Keratinocyte (primary cell): ENCODE measurements at regions not wholly inside any gene's neighbourhood (a gene's known extent, or its start where the extent isn't known, plus 50 kb on each side); places are given as distances from the start of the nearest gene placed in this dataset.

Experiments
- DNase-seq: peaks from one replicate; pipeline ENCODE4 v3.0.0-alpha.2; 2011; ENCODE audit warnings: low read depth, missing footprints, low spot score
- FAIRE-seq: peaks from 2 replicates; lab custom pipeline; 2011; peaks lifted over from hg19 to GRCh38; lab: Jason Lieb, UNC
- H2AFZ ChIP-seq: 2 replicates; pipeline ENCODE4 v1.6.0; 2012; ENCODE audit warnings: low read length, control low read depth, inconsistent platforms; ENCODE audit not compliant: control insufficient read depth
- H3K27ac ChIP-seq: 2 replicates; pipeline ENCODE4 v1.5.1; 2011; ENCODE audit warnings: low read length; ENCODE audit not compliant: control insufficient read depth, insufficient read depth
- H3K27me3 ChIP-seq: 3 replicates; pipeline ENCODE4 v1.6.0; 2011; ENCODE audit warnings: low read length; ENCODE audit not compliant: control insufficient read depth, insufficient read depth; ENCODE audit errors: extremely low read depth
- H3K36me3 ChIP-seq, 2 experiments: 2 replicates in 1 of 2; 3 replicates in 1 of 2; pipeline ENCODE4 v1.5.1; 2011; ENCODE audit warnings: low read length in 2 of 2, mild to moderate bottlenecking in 1 of 2; ENCODE audit not compliant: control insufficient read depth in 2 of 2, insufficient read depth in 2 of 2; ENCODE audit errors: extremely low read depth in 1 of 2
- H3K4me1 ChIP-seq: 3 replicates; pipeline ENCODE4 v1.5.1; 2011; ENCODE audit warnings: low read length; ENCODE audit not compliant: control insufficient read depth, insufficient read depth; ENCODE audit errors: extremely low read depth
- H3K4me2 ChIP-seq: 3 replicates; pipeline ENCODE4 v1.6.0; 2011; ENCODE audit warnings: low read depth, low read length; ENCODE audit not compliant: control insufficient read depth, insufficient read depth; ENCODE audit errors: extremely low read depth
- H3K4me3 ChIP-seq, 3 experiments: fragments of 200-600 bp in 1 of 3; sonication (generic) in 1 of 3; 2 replicates in 2 of 3; 3 replicates in 1 of 3; pipeline ENCODE4 v1.5.1; 2011 to 2016; ENCODE audit warnings: low read length in 3 of 3, mild to moderate bottlenecking in 3 of 3, control low read depth in 2 of 3, inconsistent platforms in 1 of 3, low read depth in 1 of 3, mixed read lengths in 1 of 3, mixed run types in 1 of 3, moderate library complexity in 1 of 3; ENCODE audit not compliant: control insufficient read depth in 2 of 3, insufficient read depth in 2 of 3; ENCODE audit errors: extremely low read depth in 1 of 3
- H3K79me2 ChIP-seq: 2 replicates; pipeline ENCODE4 v1.6.0; 2012; ENCODE audit warnings: low read length; ENCODE audit not compliant: control insufficient read depth, insufficient read depth
- H3K9ac ChIP-seq: 3 replicates; pipeline ENCODE4 v1.6.0; 2011; ENCODE audit warnings: low read length; ENCODE audit not compliant: control insufficient read depth, insufficient read depth; ENCODE audit errors: extremely low read depth
- H3K9me1 ChIP-seq: 3 replicates; pipeline ENCODE4 v1.6.0; 2011; ENCODE audit warnings: low read length; ENCODE audit not compliant: control insufficient read depth, insufficient read depth; ENCODE audit errors: extremely low read depth
- H3K9me3 ChIP-seq: 2 replicates; pipeline ENCODE4 v1.5.1; 2012; ENCODE audit warnings: low read depth, low read length; ENCODE audit not compliant: control insufficient read depth
- H4K20me1 ChIP-seq: 3 replicates; pipeline ENCODE4 v1.6.0; 2011; ENCODE audit warnings: low read length; ENCODE audit not compliant: control insufficient read depth, insufficient read depth; ENCODE audit errors: extremely low read depth
- CTCF ChIP-seq, 3 experiments: IDR thresholded peaks in 1 of 3; conservative IDR thresholded peaks in 1 of 3; optimal IDR thresholded peaks in 1 of 3; 2 replicates in 2 of 3; 3 replicates in 1 of 3; pipeline versions ENCODE3 to v1.5.1; 2011; ENCODE audit warnings: low read length in 3 of 3, mild to moderate bottlenecking in 3 of 3, moderate library complexity in 2 of 3, control low read depth in 1 of 3, inconsistent platforms in 1 of 3; ENCODE audit not compliant: insufficient read depth in 2 of 3; ENCODE audit errors: extremely low read depth in 1 of 3
- EZH2 ChIP-seq: IDR thresholded peaks from one replicate; pipeline ENCODE4 v1.6.1; 2012; ENCODE audit warnings: inconsistent platforms, mild to moderate bottlenecking, low read length, moderate library complexity
- dilution Hi-C: fragments of 300-500 bp; cut with MboI; formaldehyde crosslinking; loops from one replicate; pipeline ENCODE4 v1.7.0; 2020; ENCODE audit warnings: low sequenced_read_pairs; ENCODE audit not compliant: extremely low pct_ligation_motif_present

GRCh38 chr16:51821527-51821926, 670.5 kb upstream of the SALL1 start:
- Histone ChIP-seq H3K9me1 (no peaks in the 10 kb centered on the region), H3K4me1 (no peaks in the 10 kb centered on the region), H3K27me3 (no peaks in the 10 kb centered on the region), H4K20me1 (no peaks in the 10 kb centered on the region), H3K9ac (no peak overlapping the region), H3K27ac (no peak overlapping the region), H3K4me3 (no peak overlapping the region), H3K4me2 (no peak overlapping the region), H2AFZ (no peak overlapping the region), H3K9me3 (no peaks in the 10 kb centered on the region), H3K36me3 (no peaks in the 10 kb centered on the region), H3K79me2 (no peaks in the 10 kb centered on the region)
- FAIRE-seq (no peak), DNase-seq (no peak)
- dilution Hi-C loops, result no loop called here
- TF ChIP-seq EZH2 (no peak), CTCF (optimal IDR thresholded peaks at IDR 0.05 in 1 of 3, IDR thresholded peaks at IDR 0.05 in 1 of 3, conservative IDR thresholded peaks at IDR 0.05 in 1 of 3; ENCODE audit: extremely low read depth in 1 of 3, insufficient read depth in 2 of 3, low read length in 3 of 3) (no peak)

GRCh38 chr16:51820176-51820575, 669.1 kb upstream of the SALL1 start:
- DNase-seq, result no peak
- no peak for FAIRE-seq
- H3K9ac ChIP-seq, result no peak overlapping the region
- H3K4me2 ChIP-seq, result no peak overlapping the region
- dilution Hi-C loops, result no loop called here
- no peaks in the 10 kb centered on the region for H4K20me1 ChIP-seq
- no peaks in the 10 kb centered on the region for H3K36me3 ChIP-seq
- H3K9me1 ChIP-seq, result no peaks in the 10 kb centered on the region
- H3K9me3 ChIP-seq, result no peaks in the 10 kb centered on the region
- H3K27me3 ChIP-seq, result no peaks in the 10 kb centered on the region
- H3K4me3 ChIP-seq, result no peak overlapping the region
- TF ChIP-seq EZH2 (no peak), CTCF (optimal IDR thresholded peaks at IDR 0.05 in 1 of 3, IDR thresholded peaks at IDR 0.05 in 1 of 3, conservative IDR thresholded peaks at IDR 0.05 in 1 of 3; ENCODE audit: extremely low read depth in 1 of 3, insufficient read depth in 2 of 3, low read length in 3 of 3) (no peak)
- H3K27ac ChIP-seq, result no peak overlapping the region
- H3K4me1 ChIP-seq, result no peaks in the 10 kb centered on the region
- no peak overlapping the region for H2AFZ ChIP-seq
- no peaks in the 10 kb centered on the region for H3K79me2 ChIP-seq
